ENCODE measurements at regions not wholly inside any gene's neighbourhood (a gene's known extent, or its start where the extent isn't known, plus 50 kb on each side); places are given as distances from the start of the nearest gene placed in this dataset.

GRCh38 chr13:111640476-111640875, 320.0 kb downstream of the TEX29 start:
- no peak for DNase-seq

GRCh38 chr13:111642156-111642767, 321.8 kb downstream of the TEX29 start:
- no peak for DNase-seq

GRCh38 chr13:111644750-111645149, 324.3 kb downstream of the TEX29 start:
- no peak for DNase-seq

- DNase-seq, result no peak
These were observed 324.8 kb downstream of the TEX29 start for GRCh38 chr13:111645198-111645597.

- no peak for DNase-seq
These were observed 325.4 kb downstream of the TEX29 start for GRCh38 chr13:111645598-111646455.

GRCh38 chr13:111646456-111646855, 326.0 kb downstream of the TEX29 start:
- no peak for DNase-seq

GRCh38 chr13:111648885-111649284, 328.4 kb downstream of the TEX29 start:
- DNase-seq, result no peak

GRCh38 chr13:111650626-111651025, 330.2 kb downstream of the TEX29 start:
- no peak for DNase-seq

GRCh38 chr13:111652676-111653075, 332.2 kb downstream of the TEX29 start:
- DNase-seq, result no peak

- no peak for DNase-seq
These were observed 334.1 kb downstream of the TEX29 start for GRCh38 chr13:111654531-111654930.

GRCh38 chr13:111656439-111656838, 336.0 kb downstream of the TEX29 start:
- DNase-seq, result no peak

GRCh38 chr13:111657013-111657412, 336.6 kb downstream of the TEX29 start:
- no peak for DNase-seq

- no peak for DNase-seq
These were observed 338.0 kb downstream of the TEX29 start for GRCh38 chr13:111658145-111659100.

- no peak for DNase-seq
These were observed 338.9 kb downstream of the TEX29 start for GRCh38 chr13:111659219-111659775.

- no peak for DNase-seq
These were observed 339.4 kb downstream of the TEX29 start for GRCh38 chr13:111659842-111660241.

GRCh38 chr13:111661052-111661451, 340.6 kb downstream of the TEX29 start:
- no peak for DNase-seq

GRCh38 chr13:111661776-111662175, 341.3 kb downstream of the TEX29 start:
- no peak for DNase-seq

- no peak for DNase-seq
These were observed 342.0 kb downstream of the TEX29 start for GRCh38 chr13:111662451-111662850.

- no peak for DNase-seq
These were observed 342.5 kb downstream of the TEX29 start for GRCh38 chr13:111662895-111663294.

GRCh38 chr13:111663505-111663904, 343.1 kb downstream of the TEX29 start:
- no peak for DNase-seq

- DNase-seq, result no peak
These were observed 343.5 kb downstream of the TEX29 start for GRCh38 chr13:111663953-111664421.

GRCh38 chr13:111664696-111665095, 344.3 kb downstream of the TEX29 start:
- no peak for DNase-seq

Measured in muscle of arm (tissue), 1 donor.